Fibroblast of pulmonary artery (primary cell): ENCODE measurements at regions not wholly inside any gene's neighbourhood (a gene's known extent, or its start where the extent isn't known, plus 50 kb on each side); places are given as distances from the start of the nearest gene placed in this dataset.
"Not testable (repeated sequence)": the region's sequence is repeated elsewhere in the genome, so short reads cannot be mapped to it uniquely, and the experiment has no call there.

Experiments
- DNase-seq: peaks from one replicate; pipeline ENCODE4 v3.0.0-alpha.2; 2010; ENCODE audit warnings: low read depth
- H3K4me3 ChIP-seq: replicated peaks from 2 replicates; pipeline ENCODE4 v1.5.1; 2011; ENCODE audit warnings: low read depth, mild to moderate bottlenecking, control low read depth, low read length, moderate library complexity
- CTCF ChIP-seq: IDR thresholded peaks from 2 replicates; pipeline ENCODE4 v1.5.1; 2011; ENCODE audit warnings: mild to moderate bottlenecking, control low read depth, low read length, inconsistent platforms; ENCODE audit errors: missing control alignments

DNA sequence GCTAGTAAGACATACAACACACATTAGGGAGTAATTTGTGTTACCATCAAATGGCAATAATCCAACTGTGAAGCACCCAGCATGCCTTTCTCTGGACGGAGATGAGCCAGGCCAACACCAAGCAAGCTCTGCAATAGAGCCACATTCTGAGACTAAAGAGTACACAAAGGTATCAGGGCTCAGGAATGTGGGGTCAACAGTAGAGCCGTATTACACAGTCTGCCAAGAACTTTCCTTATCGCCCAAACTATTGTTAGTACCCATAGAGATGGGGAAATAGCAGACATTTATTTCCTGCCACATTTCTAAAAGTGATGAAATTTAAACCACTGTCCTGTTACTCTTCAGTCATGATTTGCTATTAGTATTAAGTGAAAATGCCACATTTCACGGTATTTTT, 113.7 kb downstream of the BMP4 start:
- peak; percentile 97 for DNase-seq
- no peak overlapping the region for H3K4me3 ChIP-seq
- TF ChIP-seq CTCF: no peak

DNA sequence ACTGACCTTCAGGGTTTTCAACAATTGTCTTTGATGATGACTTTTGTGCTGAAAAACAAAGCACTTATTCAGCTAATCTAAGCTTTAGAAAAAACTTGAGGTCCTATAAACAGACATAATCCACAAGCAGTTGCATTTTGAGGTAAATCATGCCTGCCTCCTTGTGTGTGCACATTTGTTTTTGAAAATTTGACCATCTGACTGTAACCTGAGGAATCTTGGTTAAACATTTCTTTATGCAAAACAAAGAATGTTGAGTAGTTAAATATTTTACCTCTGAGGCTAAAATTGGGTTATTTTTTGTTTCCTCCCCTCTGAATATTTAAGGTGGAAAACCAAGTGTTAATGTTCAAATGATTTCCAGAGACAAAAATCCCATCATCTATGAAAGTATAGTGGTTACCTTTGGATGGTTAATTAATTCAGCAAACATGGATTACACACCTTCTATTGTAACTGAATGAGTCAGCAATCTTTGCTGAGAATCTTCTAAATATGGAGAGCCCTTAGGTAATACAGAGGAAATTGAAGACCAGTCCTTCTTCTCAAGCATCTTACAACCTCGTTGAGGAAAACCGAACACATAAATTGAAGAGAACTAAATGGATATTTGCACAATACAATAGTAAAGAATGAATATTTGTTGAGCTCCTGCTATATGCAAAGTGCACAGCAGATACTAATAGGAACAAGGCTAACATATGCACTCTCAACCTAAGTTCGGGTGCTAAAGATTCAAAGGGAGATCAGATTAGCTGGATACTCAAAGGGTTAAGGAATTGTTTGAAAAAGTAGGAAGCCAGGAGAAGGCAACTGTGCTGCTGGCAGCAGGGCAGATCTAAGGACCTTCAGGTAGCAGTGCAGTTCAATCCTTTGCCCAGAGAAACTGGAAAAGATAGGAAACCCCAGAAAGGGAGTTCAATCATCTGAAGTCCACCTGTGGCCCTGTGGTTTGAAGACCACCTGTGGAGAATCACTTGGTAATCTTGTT, 115.2 kb downstream of the BMP4 start:
- no peak for TF ChIP-seq CTCF
- DNase-seq: no peak
- no peak overlapping the region for H3K4me3 ChIP-seq

GRCh38 chr14:53840444-53840843, 116.2 kb downstream of the BMP4 start:
- TF ChIP-seq CTCF: no peak
- H3K4me3 ChIP-seq: no peak overlapping the region
- peak; percentile 43 for DNase-seq

DNA sequence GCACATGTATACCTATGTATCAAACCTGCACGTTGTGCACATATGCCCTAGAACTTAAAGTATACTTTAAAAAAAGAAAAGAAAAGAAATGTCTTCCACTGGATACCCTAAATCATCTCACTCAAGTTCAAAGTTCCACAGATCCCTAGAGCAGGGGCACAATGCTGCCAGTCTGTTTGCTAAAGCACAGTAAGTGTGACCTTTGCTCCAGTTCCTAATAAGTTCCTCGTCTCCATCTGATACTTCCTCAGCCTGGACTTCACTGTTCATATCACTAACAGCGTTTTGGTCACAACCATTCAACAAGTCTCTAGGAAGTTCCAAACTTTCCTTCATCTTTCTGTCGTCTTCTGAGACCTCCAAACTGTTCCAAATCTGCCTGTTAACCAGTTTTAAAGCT, 118.3 kb downstream of the BMP4 start:
- no peak for TF ChIP-seq CTCF
- no peak overlapping the region for H3K4me3 ChIP-seq

GRCh38 chr14:53837656-53838055, 119.0 kb downstream of the BMP4 start:
- not testable (repeated sequence) for H3K4me3 ChIP-seq, DNase-seq

More for the DNA sequence above, 118.3 kb downstream of the BMP4 start:
- DNase-seq: no peak

GRCh38 chr14:53836551-53836950, 120.1 kb downstream of the BMP4 start:
- no peak for DNase-seq
- no peak overlapping the region for H3K4me3 ChIP-seq
- TF ChIP-seq CTCF: no peak

DNA sequence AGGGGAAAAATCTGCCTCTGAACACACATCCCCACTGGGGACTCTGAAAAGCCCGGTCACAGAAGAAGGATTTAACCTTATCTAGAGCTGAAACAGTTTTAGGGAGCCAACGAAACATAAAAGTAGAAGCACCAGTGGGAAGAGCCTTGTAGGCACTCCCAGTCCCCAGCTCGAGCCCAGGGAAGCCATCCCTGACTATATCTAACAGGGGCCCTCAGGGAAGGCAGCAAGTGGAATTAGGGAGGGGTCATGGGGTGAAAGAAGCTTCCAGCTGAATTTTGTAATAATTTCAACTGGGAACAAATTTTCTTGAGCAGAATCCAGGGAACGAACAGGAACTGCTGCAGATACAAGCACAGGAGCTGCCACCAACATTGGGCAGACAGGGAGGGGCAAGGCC, 127.8 kb downstream of the BMP4 start:
- no peak for DNase-seq
- H3K4me3 ChIP-seq: no peak overlapping the region
- TF ChIP-seq CTCF: no peak
